VCaP (cell line): ENCODE measurements at regions not wholly inside any gene's neighbourhood (a gene's known extent, or its start where the extent isn't known, plus 50 kb on each side); places are given as distances from the start of the nearest gene placed in this dataset.

ENCODE experiments used
- H3K27ac ChIP-seq: fragments of 450-650 bp; 2 replicates; pipeline ENCODE4 v1.5.1; 2017
- TF ChIP-seq, protein P1 (sequence below): fragments of 450-650 bp; conservative IDR thresholded peaks from 2 replicates; pipeline ENCODE4 v1.5.1; 2017; ENCODE audit warnings: mild to moderate bottlenecking, moderate library complexity

DNA sequence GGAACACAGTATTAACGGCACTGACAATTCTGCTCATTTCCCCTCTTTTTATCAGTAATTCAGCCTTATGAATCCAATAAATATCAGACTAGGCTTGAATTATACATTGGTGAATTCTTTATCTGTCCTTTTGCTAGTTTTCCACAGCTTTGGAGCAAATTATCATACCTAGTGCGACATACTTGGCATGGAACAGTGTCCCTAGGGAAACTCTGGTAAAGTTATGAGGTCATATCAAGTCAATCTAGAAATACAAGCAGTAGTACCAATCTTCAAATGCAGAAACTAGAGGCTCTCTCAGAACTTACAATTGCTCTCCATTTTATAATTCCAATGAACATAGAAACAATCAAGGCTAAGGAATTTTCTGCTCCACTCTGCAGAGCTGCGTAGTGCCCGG, 449.3 kb upstream of the NPVF start:
- TF ChIP-seq, protein P1, sequence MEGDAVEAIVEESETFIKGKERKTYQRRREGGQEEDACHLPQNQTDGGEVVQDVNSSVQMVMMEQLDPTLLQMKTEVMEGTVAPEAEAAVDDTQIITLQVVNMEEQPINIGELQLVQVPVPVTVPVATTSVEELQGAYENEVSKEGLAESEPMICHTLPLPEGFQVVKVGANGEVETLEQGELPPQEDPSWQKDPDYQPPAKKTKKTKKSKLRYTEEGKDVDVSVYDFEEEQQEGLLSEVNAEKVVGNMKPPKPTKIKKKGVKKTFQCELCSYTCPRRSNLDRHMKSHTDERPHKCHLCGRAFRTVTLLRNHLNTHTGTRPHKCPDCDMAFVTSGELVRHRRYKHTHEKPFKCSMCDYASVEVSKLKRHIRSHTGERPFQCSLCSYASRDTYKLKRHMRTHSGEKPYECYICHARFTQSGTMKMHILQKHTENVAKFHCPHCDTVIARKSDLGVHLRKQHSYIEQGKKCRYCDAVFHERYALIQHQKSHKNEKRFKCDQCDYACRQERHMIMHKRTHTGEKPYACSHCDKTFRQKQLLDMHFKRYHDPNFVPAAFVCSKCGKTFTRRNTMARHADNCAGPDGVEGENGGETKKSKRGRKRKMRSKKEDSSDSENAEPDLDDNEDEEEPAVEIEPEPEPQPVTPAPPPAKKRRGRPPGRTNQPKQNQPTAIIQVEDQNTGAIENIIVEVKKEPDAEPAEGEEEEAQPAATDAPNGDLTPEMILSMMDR: no peak
- peak overlapping the region; percentile 27; the same call in 1 of the 2 replicates for H3K27ac ChIP-seq

DNA sequence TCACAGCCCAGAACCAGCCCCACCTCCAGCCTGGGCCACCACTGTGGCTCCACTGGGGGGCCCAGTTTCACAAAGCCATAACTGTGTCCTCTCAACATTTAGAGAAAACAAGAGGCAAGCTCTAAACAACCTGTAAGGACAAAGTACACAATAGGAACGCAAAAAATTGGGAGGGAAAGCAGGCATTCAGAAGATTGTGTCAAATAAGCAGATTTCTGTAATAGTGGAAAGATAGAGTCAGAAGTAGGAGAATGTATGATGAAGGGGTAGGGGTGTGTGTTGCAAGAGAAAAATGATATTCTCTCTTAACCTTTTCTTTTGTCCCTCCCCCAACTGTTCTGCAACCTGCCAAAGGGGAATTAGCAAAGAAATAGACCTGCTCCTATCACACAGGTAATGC, 449.9 kb upstream of the NPVF start:
- TF ChIP-seq, protein P1: no peak

DNA sequence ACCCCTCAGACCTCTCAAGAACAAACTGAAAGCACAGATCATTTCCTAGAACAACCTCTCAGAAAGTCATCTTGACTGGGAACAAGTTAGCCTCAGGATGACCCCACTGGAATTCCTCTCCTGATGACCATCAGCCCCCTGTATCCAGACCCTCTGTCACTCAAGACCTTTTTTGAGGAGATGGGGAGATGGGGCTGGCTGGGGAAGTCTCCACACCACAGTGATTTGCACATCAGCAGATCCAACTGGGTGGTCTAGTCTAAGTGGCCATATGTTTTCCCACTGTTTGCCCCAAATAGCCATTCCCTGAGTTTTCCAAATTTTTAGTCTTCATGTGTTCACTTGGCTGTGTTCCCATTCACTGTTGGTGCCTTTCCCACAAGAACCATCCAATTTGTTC, 452.4 kb upstream of the NPVF start:
- TF ChIP-seq, protein P1: no peak
- no peak overlapping the region for H3K27ac ChIP-seq

More for the DNA sequence above, 449.9 kb upstream of the NPVF start:
- H3K27ac ChIP-seq: peak overlapping the region; percentile 27; the same call in 1 of the 2 replicates

- TF ChIP-seq, protein P1: no peak
- no peak overlapping the region for H3K27ac ChIP-seq
These were observed 456.1 kb upstream of the NPVF start for GRCh38 chr7:25684360-25684759.

DNA sequence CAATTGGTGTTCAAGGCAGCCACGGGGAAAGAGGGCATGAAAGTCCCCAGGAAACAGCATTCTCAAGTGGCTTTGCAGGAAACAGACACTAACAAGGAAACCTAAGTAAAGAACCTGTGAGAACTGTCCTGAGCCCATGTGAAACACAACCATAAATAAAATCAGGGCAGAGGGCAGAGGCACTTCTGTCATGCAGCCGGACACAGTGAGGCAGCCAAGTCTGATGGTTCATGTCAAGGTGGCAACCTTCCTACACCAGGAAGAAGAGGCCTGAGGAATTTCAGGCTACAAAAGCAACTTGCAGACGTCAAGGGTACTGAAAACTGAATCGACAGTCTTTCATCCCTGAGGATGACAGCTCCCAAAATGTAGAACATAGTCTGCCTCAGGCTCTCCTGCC, 458.2 kb upstream of the NPVF start:
- TF ChIP-seq, protein P1: no peak

GRCh38 chr7:25694211-25694610, 457.8 kb upstream of the NFE2L3 start:
- H3K27ac ChIP-seq: no peak overlapping the region
- TF ChIP-seq, protein P1: no peak

More for the DNA sequence above, 458.2 kb upstream of the NPVF start:
- H3K27ac ChIP-seq: no peak overlapping the region

DNA sequence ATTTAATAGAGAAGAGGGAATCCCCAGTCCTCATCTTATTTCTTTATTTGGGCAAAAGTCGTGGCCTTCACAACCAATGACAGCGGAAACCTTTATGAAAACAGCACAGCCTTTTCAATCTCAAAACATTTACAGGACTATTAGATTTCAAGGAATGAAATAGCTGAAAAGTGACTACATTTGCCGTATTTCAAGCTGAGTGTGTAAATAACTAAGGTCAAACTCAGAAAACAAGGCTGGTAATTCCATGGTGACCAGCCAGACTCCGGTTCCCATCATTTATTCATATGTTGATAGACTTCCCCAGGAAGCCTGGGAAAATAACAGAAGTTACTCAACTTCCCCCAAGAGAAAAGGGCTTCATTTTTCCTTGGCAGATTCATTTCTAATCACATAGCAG, 457.3 kb upstream of the NFE2L3 start:
- TF ChIP-seq, protein P1: no peak
- H3K27ac ChIP-seq: no peak overlapping the region
